ENCODE measurements at regions not wholly inside any gene's neighbourhood (a gene's known extent, or its start where the extent isn't known, plus 50 kb on each side); places are given as distances from the start of the nearest gene placed in this dataset.

GRCh38 chr15:70582143-70582945, 181.0 kb downstream of the UACA start:
- H3K27ac ChIP-seq (replicated peaks), result no peak overlapping the region
- no peak overlapping the region for H3K4me3 ChIP-seq
- peaks cover 5% of the 10 kb centered on the region for H3K4me1 ChIP-seq
- no peaks in the 10 kb centered on the region for H3K9me3 ChIP-seq (replicated peaks)
- intact Hi-C loops (cut with micrococcal nuclease), result no loop called here
- peaks cover 53% of the 10 kb centered on the region for H3K27me3 ChIP-seq (ENCODE audit: low read depth)
- no peak for TF ChIP-seq CTCF (IDR thresholded peaks at IDR 0.05; ENCODE audit: borderline replicate concordance)
- no peak for DNase-seq
- no peaks in the 10 kb centered on the region for H3K36me3 ChIP-seq

GRCh38 chr15:70580958-70581357, 182.4 kb downstream of the UACA start:
- no peak for DNase-seq
- no peak for TF ChIP-seq CTCF (IDR thresholded peaks at IDR 0.05; ENCODE audit: borderline replicate concordance)
- intact Hi-C loops (cut with micrococcal nuclease), result no loop called here
- H3K27ac ChIP-seq (replicated peaks), result no peak overlapping the region
- H3K9me3 ChIP-seq (replicated peaks), result no peaks in the 10 kb centered on the region
- H3K36me3 ChIP-seq, result no peaks in the 10 kb centered on the region
- H3K4me1 ChIP-seq, result peaks cover 5% of the 10 kb centered on the region
- H3K27me3 ChIP-seq (ENCODE audit: low read depth), result peaks cover 49% of the 10 kb centered on the region
- H3K4me3 ChIP-seq, result no peak overlapping the region

GRCh38 chr15:70580286-70580685, 183.1 kb downstream of the UACA start:
- Histone ChIP-seq H3K27ac (replicated peaks) (no peak overlapping the region), H3K36me3 (no peaks in the 10 kb centered on the region), H3K27me3 (ENCODE audit: low read depth) (peaks cover 42% of the 10 kb centered on the region), H3K4me1 (peaks cover 4% of the 10 kb centered on the region), H3K4me3 (no peak overlapping the region), H3K9me3 (replicated peaks) (no peaks in the 10 kb centered on the region)
- DNase-seq, result no peak
- intact Hi-C loops (cut with micrococcal nuclease), result no loop called here
- no peak for TF ChIP-seq CTCF (IDR thresholded peaks at IDR 0.05; ENCODE audit: borderline replicate concordance)

- Histone ChIP-seq H3K27me3 (ENCODE audit: low read depth) (peaks cover 37% of the 10 kb centered on the region), H3K27ac (replicated peaks) (no peak overlapping the region), H3K4me3 (no peak overlapping the region), H3K9me3 (replicated peaks) (no peaks in the 10 kb centered on the region), H3K36me3 (no peaks in the 10 kb centered on the region), H3K4me1 (no peaks in the 10 kb centered on the region)
- DNase-seq, result no peak
- TF ChIP-seq CTCF (IDR thresholded peaks at IDR 0.05; ENCODE audit: borderline replicate concordance), result no peak
- intact Hi-C loops (cut with micrococcal nuclease), result no loop called here
Measured at GRCh38 chr15:70579766-70580165, 183.6 kb downstream of the UACA start.

GRCh38 chr15:70578196-70578595, 185.2 kb downstream of the UACA start:
- Histone ChIP-seq H3K36me3 (no peaks in the 10 kb centered on the region), H3K27me3 (ENCODE audit: low read depth) (peaks cover 30% of the 10 kb centered on the region), H3K4me1 (no peaks in the 10 kb centered on the region), H3K9me3 (replicated peaks) (no peaks in the 10 kb centered on the region), H3K27ac (replicated peaks) (no peak overlapping the region), H3K4me3 (no peak overlapping the region)
- intact Hi-C loops (cut with micrococcal nuclease), result no loop called here
- no peak for TF ChIP-seq CTCF (IDR thresholded peaks at IDR 0.05; ENCODE audit: borderline replicate concordance)
- DNase-seq, result no peak

Measured in left ventricle myocardium inferior (tissue), 1 donor.